AG04450 (cell line): ENCODE measurements at regions not wholly inside any gene's neighbourhood (a gene's known extent, or its start where the extent isn't known, plus 50 kb on each side); places are given as distances from the start of the nearest gene placed in this dataset.

Experiments used
- CTCF ChIA-PET: fragments of 300-600, 350-600 bp; formaldehyde crosslinking; extraction: SDS; loops from one replicate; lab custom pipeline; 2022; ENCODE audit warnings: antibody characterized with exemption, inconsistent platforms; lab: Charles Lee
- POLR2A ChIA-PET: fragments of 350-600 bp; formaldehyde crosslinking; extraction: SDS; loops from one replicate; lab custom pipeline; 2021; ENCODE audit warnings: antibody characterized with exemption, inconsistent platforms; lab: Yijun Ruan, JAX
- DNase-seq: peaks from one replicate; pipeline ENCODE4 v3.0.0-alpha.2; 2011; ENCODE audit warnings: low read depth, low spot score
- H3K27ac ChIP-seq: one replicate; pipeline ENCODE4 v1.5.1; 2012; ENCODE audit warnings: low read depth, low read length, control low read depth
- H3K27me3 ChIP-seq: one replicate; pipeline ENCODE4 v1.6.0; 2012; ENCODE audit warnings: low read length; ENCODE audit not compliant: control insufficient read depth, insufficient read depth
- H3K4me3 ChIP-seq: 2 replicates; pipeline ENCODE4 v1.5.1; 2011; ENCODE audit warnings: mild to moderate bottlenecking, low read depth, low read length, control low read depth
- H3K9me3 ChIP-seq: 2 replicates; pipeline ENCODE4 v1.5.1; 2012; ENCODE audit warnings: low read length; ENCODE audit not compliant: control insufficient read depth, insufficient read depth
- CTCF ChIP-seq: IDR thresholded peaks from 2 replicates; pipeline ENCODE4 v1.5.1; 2011; ENCODE audit warnings: low read depth, low read length, control low read depth, inconsistent platforms

DNA sequence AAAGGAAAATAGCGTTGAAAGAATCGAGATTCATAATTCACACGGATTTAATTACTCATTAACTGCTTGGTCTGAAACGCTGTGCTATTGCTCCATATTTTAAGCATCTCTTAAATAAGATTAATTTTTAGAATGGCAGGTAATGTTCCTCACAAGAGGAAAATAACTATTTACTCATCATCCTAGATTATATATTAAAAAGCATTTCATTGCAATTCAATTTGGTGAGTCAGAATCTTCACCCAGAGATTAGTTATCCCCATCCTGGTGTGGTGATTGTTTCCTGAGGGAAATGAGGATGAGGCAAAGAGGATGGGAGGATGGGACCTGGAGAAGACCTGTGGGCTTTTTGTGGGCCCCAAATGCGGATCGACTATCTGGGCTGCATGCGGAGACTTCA is 145.5 kb upstream of the MAP1B start:
- ChIA-PET CTCF (no interaction called here), POLR2A (no interaction called here)
- Histone ChIP-seq H3K27ac (no peak overlapping the region), H3K9me3 (no peaks in the 10 kb centered on the region), H3K27me3 (peaks cover 9% of the 10 kb centered on the region), H3K4me3 (no peak overlapping the region)
- no peak for TF ChIP-seq CTCF
- DNase-seq, result no peak

GRCh38 chr5:71969460-71969859 is 137.8 kb upstream of the MAP1B start:
- POLR2A ChIA-PET, result no interaction called here
- no peak for DNase-seq
- no peak for TF ChIP-seq CTCF
- Histone ChIP-seq H3K27ac (no peak overlapping the region), H3K27me3 (peaks cover 3% of the 10 kb centered on the region), H3K9me3 (no peaks in the 10 kb centered on the region), H3K4me3 (no peak overlapping the region)
- CTCF ChIA-PET, result no interaction called here

GRCh38 chr5:71971862-71972261 is 135.4 kb upstream of the MAP1B start:
- no peak overlapping the region for H3K27ac ChIP-seq
- TF ChIP-seq CTCF, result no peak
- no peaks in the 10 kb centered on the region for H3K9me3 ChIP-seq
- H3K4me3 ChIP-seq, result no peak overlapping the region
- peaks cover 3% of the 10 kb centered on the region for H3K27me3 ChIP-seq
- ChIA-PET POLR2A (no interaction called here), CTCF (no interaction called here)
- DNase-seq, result no peak

DNA sequence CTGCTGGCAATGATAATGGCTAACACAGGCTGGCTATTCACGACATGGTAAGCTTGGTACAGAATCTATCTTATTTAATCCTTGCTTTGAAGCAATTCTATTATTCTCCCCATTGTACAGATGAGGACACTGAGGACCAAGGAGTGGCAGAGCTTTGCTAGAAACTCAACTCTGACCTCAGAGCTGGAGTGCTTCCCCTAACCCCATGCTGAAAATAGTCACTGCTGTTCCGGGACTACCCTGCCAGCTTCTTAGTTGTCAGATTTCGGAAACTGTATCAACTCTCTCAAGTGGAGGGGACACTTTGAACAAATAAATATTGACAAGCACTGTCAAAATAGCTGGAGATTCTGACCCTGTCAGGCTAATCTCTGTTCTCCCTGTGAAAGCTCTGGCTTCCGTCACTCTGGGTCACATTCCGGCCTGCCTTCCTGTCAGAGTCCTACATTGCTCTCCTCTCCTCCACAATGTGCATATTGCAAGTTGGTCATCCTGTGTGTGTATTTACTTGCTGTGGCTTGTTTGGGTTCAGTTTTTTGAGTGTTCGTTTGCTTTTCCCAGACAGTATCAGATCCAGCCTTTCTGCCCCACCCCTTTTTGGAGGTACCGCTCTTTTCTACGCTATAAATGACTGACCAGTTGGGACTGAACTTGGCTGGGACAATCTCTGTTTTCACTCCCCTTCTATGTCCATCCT is 134.3 kb upstream of the MAP1B start:
- no peak for TF ChIP-seq CTCF
- CTCF ChIA-PET, result no interaction called here
- DNase-seq, result no peak
- Histone ChIP-seq H3K9me3 (no peaks in the 10 kb centered on the region), H3K4me3 (no peak overlapping the region), H3K27ac (no peak overlapping the region), H3K27me3 (peaks cover 3% of the 10 kb centered on the region)
- POLR2A ChIA-PET, result no interaction called here

GRCh38 chr5:71973563-71973962 is 133.7 kb upstream of the MAP1B start:
- no peak overlapping the region for H3K27ac ChIP-seq
- POLR2A ChIA-PET, result no interaction called here
- TF ChIP-seq CTCF, result no peak
- H3K27me3 ChIP-seq, result peaks cover 3% of the 10 kb centered on the region
- CTCF ChIA-PET, result no interaction called here
- DNase-seq, result no peak
- H3K4me3 ChIP-seq, result no peak overlapping the region
- no peaks in the 10 kb centered on the region for H3K9me3 ChIP-seq
